ENCODE measurements at regions not wholly inside any gene's neighbourhood (a gene's known extent, or its start where the extent isn't known, plus 50 kb on each side); places are given as distances from the start of the nearest gene placed in this dataset.

GRCh38 chr9:108258640-108259039 lies 597.1 kb downstream of the ACTL7B start:
- TF ChIP-seq CTCF (IDR thresholded peaks at IDR 0.05 in 2 of 3, conservative IDR thresholded peaks at IDR 0.05 in 1 of 3; ENCODE audit: borderline replicate concordance in 1 of 3, insufficient read depth in 1 of 3, low read depth in 2 of 3, low read length in 2 of 3), result no peak
- TF ChIP-seq MAX (IDR thresholded peaks at IDR 0.05), result no peak
- TF ChIP-seq POLR2A (IDR thresholded peaks at IDR 0.05; ENCODE audit: borderline replicate concordance, extremely low read depth, insufficient read depth, insufficient read length), result no peak
- no peak for TF ChIP-seq SRF (IDR thresholded peaks at IDR 0.05; ENCODE audit: low read depth)
- TF ChIP-seq SIN3A (IDR thresholded peaks at IDR 0.05; ENCODE audit: low read depth), result no peak
- TF ChIP-seq YY1 (IDR thresholded peaks at IDR 0.05; ENCODE audit: extremely low read depth, insufficient replicate concordance, low read depth, low read length), result no peak
- TF ChIP-seq JUND (IDR thresholded peaks at IDR 0.05), result no peak; the same call in 1 of the 2 replicates
- TF ChIP-seq RAD21 (IDR thresholded peaks at IDR 0.05; ENCODE audit: low read depth), result no peak
- TF ChIP-seq REST (IDR thresholded peaks at IDR 0.05; ENCODE audit: low read depth), result no peak
- no peak for TF ChIP-seq EZH2phosphoT487 (IDR thresholded peaks at IDR 0.05; ENCODE audit: borderline replicate concordance)
- TF ChIP-seq POLR2AphosphoS5 (IDR thresholded peaks at IDR 0.05; ENCODE audit: low read depth, low read length), result no peak

All from HCT116 (cell line).